B cell (primary cell): ENCODE measurements at regions not wholly inside any gene's neighbourhood (a gene's known extent, or its start where the extent isn't known, plus 50 kb on each side); places are given as distances from the start of the nearest gene placed in this dataset.
"Not testable (repeated sequence)": the region's sequence is repeated elsewhere in the genome, so short reads cannot be mapped to it uniquely, and the experiment has no call there.

Experiments
- ATAC-seq: fragments of 200-7000 bp; cut with Tn5 transposase; one replicate; pipeline ENCODE4 v1.10.0; 2021; ENCODE audit warnings: low read depth, mild to moderate bottlenecking, moderate number of reproducible peaks, moderate library complexity
- CTCF ChIA-PET: fragments of 350-600 bp; sonication (Branson Sonifier 250); formaldehyde crosslinking; loops from one replicate; lab custom pipeline; 2021; ENCODE audit warnings: antibody characterized with exemption, inconsistent platforms; lab: Charles Lee
- POLR2A ChIA-PET: fragments of 350-600 bp; sonication (Branson Sonifier 250); formaldehyde crosslinking; loops from one replicate; lab custom pipeline; 2021; ENCODE audit warnings: antibody characterized with exemption; lab: Charles Lee
- DNase-seq: peaks from one replicate; pipeline ENCODE4 v3.0.0; 2013
- H2AFZ ChIP-seq: 2 replicates; pipeline ENCODE4 v1.6.1; 2012; ENCODE audit warnings: mild to moderate bottlenecking, low read depth, low read length; ENCODE audit not compliant: insufficient read depth, poor library complexity, severe bottlenecking
- H3K27ac ChIP-seq, 2 donors: 1 replicate in 1 of 2; 2 replicates in 1 of 2; pipeline ENCODE4 v1.5.1; 2012 to 2013; ENCODE audit warnings: low read length in 2 of 2, mild to moderate bottlenecking in 2 of 2, moderate library complexity in 1 of 2
- H3K27me3 ChIP-seq, 4 experiments: fragments of 200-600 bp in 1 of 4; sonication (generic) in 1 of 4; replicated peaks in 1 of 4; 1 replicate in 2 of 4; 2 replicates in 2 of 4; pipeline versions ENCODE4 v1.6.1 to v1.7.0; 2013 to 2016; ENCODE audit warnings: low read length in 3 of 4, mild to moderate bottlenecking in 2 of 4, mixed read lengths in 1 of 4, moderate library complexity in 1 of 4; ENCODE audit not compliant: insufficient read depth in 4 of 4, control insufficient read depth in 3 of 4; ENCODE audit errors: control extremely low read depth in 1 of 4
- H3K36me3 ChIP-seq, 2 experiments: replicated peaks in 1 of 2; 1 replicate in 1 of 2; 2 replicates in 1 of 2; pipeline versions ENCODE4 v1.6.1 to v1.7.1; 2013; ENCODE audit warnings: low read length in 1 of 2; ENCODE audit not compliant: insufficient read depth in 2 of 2, control insufficient read depth in 1 of 2; ENCODE audit errors: control extremely low read depth in 1 of 2, extremely low read depth in 1 of 2
- H3K4me1 ChIP-seq, 2 donors: fragments of 200-600 bp in 1 of 2; sonication (generic) in 1 of 2; 1 replicate in 1 of 2; 2 replicates in 1 of 2; pipeline versions ENCODE4 v1.5.1 to v1.6.1; 2013 to 2017; ENCODE audit warnings: low read length in 2 of 2; ENCODE audit not compliant: control insufficient read depth in 2 of 2, insufficient read depth in 2 of 2
- H3K4me2 ChIP-seq: replicated peaks from 2 replicates; pipeline ENCODE3; 2012; ENCODE audit warnings: mild to moderate bottlenecking, low read depth, low read length; ENCODE audit not compliant: poor library complexity, severe bottlenecking
- H3K4me3 ChIP-seq, 5 experiments: fragments of 200-600 bp in 1 of 5; sonication (generic) in 1 of 5; 1 replicate in 3 of 5; 2 replicates in 2 of 5; pipeline versions ENCODE4 v1.5.1 to v1.7.0; 2011 to 2016; ENCODE audit warnings: low read length in 4 of 5, mild to moderate bottlenecking in 4 of 5, low read depth in 2 of 5, control low read depth in 1 of 5, moderate library complexity in 1 of 5; ENCODE audit not compliant: insufficient read depth in 1 of 5; ENCODE audit errors: control extremely low read depth in 1 of 5, extremely low read depth in 1 of 5
- H3K79me2 ChIP-seq: fragments of 200-600 bp; sonication (generic); one replicate; pipeline ENCODE4 v1.6.0; 2016; ENCODE audit warnings: low read length; ENCODE audit not compliant: control insufficient read depth, insufficient read depth
- H3K9ac ChIP-seq: fragments of 200-600 bp; sonication (generic); 2 replicates; pipeline ENCODE4 v1.6.1; 2017; ENCODE audit warnings: mild to moderate bottlenecking, low read length, moderate library complexity
- H3K9me3 ChIP-seq, 3 donors: one replicate each; pipeline versions ENCODE4 v1.6.1 to v1.7.1; 2013; ENCODE audit warnings: low read length in 2 of 3; ENCODE audit not compliant: control insufficient read depth in 2 of 3, insufficient read depth in 1 of 3; ENCODE audit errors: control extremely low read depth in 1 of 3
- H4K20me1 ChIP-seq: 2 replicates; pipeline ENCODE4 v1.6.0; 2012; ENCODE audit warnings: mild to moderate bottlenecking, low read length; ENCODE audit not compliant: insufficient read depth, control insufficient read depth, poor library complexity, severe bottlenecking
- H3K27ac Mint-ChIP-seq: one replicate; pipeline ENCODE4 v1.8.0; 2021; ENCODE audit warnings: mixed read lengths
- H3K27me3 Mint-ChIP-seq: one replicate; pipeline ENCODE4 v1.8.0; 2021; ENCODE audit warnings: mixed read lengths
- H3K4me1 Mint-ChIP-seq: one replicate; pipeline ENCODE4 v1.8.0; 2021; ENCODE audit warnings: mixed read lengths
- H3K4me3 Mint-ChIP-seq: one replicate; pipeline ENCODE4 v1.8.0; 2021; ENCODE audit warnings: mixed read lengths
- H3K9me3 Mint-ChIP-seq: one replicate; pipeline ENCODE4 v1.8.0; 2022; ENCODE audit warnings: mixed read lengths; ENCODE audit not compliant: insufficient read depth
- EZH2 ChIP-seq: IDR thresholded peaks from 2 replicates; pipeline ENCODE4 v1.6.1; 2012; ENCODE audit warnings: borderline replicate concordance, low read depth, mild to moderate bottlenecking, moderate library complexity, low read length; ENCODE audit not compliant: insufficient read depth, poor library complexity, severe bottlenecking
- WGBS: methylation state at CpG from one replicate; pipeline ENCODE4 v1.1.5; 2013; ENCODE audit warnings: missing lambda C conversion rate; ENCODE audit not compliant: insufficient coverage; 5-methylcytosine and 5-hydroxymethylcytosine counted together
- intact Hi-C: fragments of 100-400 bp; cut with micrococcal nuclease; formaldehyde crosslinking; loops from one replicate; pipeline ENCODE4 v1.10.0; 2022
- TF ChIP-seq, protein P1 (sequence below): fragments of 200-600 bp; IDR thresholded peaks from one replicate; pipeline ENCODE4 v1.8.0; 2022; ENCODE audit warnings: antibody characterized with exemption, mild to moderate bottlenecking

GRCh38 chr9:78697618-78698017, 400.7 kb downstream of the PSAT1 start:
- Histone ChIP-seq H4K20me1 (no peaks in the 10 kb centered on the region), H3K36me3 (no peaks in the 10 kb centered on the region), H3K79me2 (no peaks in the 10 kb centered on the region), H2AFZ (no peak overlapping the region), H3K9me3 (no peaks in the 10 kb centered on the region), H3K4me3 (no peak overlapping the region), H3K9ac (no peak overlapping the region), H3K27me3 (no peaks in the 10 kb centered on the region), H3K27ac (no peak overlapping the region), H3K4me1 (peaks cover 34 to 36% of the 10 kb centered on the region in 2 donors), H3K4me2 (no peak overlapping the region)
- intact Hi-C loops: no loop called here
- ATAC-seq: no peak
- WGBS: no CpG with 5 or more reads among the region's 1 CpG
- TF ChIP-seq, protein P1, sequence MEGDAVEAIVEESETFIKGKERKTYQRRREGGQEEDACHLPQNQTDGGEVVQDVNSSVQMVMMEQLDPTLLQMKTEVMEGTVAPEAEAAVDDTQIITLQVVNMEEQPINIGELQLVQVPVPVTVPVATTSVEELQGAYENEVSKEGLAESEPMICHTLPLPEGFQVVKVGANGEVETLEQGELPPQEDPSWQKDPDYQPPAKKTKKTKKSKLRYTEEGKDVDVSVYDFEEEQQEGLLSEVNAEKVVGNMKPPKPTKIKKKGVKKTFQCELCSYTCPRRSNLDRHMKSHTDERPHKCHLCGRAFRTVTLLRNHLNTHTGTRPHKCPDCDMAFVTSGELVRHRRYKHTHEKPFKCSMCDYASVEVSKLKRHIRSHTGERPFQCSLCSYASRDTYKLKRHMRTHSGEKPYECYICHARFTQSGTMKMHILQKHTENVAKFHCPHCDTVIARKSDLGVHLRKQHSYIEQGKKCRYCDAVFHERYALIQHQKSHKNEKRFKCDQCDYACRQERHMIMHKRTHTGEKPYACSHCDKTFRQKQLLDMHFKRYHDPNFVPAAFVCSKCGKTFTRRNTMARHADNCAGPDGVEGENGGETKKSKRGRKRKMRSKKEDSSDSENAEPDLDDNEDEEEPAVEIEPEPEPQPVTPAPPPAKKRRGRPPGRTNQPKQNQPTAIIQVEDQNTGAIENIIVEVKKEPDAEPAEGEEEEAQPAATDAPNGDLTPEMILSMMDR: no peak
- TF ChIP-seq EZH2: no peak
- Mint-ChIP-seq H3K27ac (no peak overlapping the region), H3K4me3 (no peak overlapping the region), H3K4me1 (peaks cover 40% of the 10 kb centered on the region), H3K27me3 (no peaks in the 10 kb centered on the region), H3K9me3 (no peaks in the 10 kb centered on the region)
- DNase-seq: no peak
- CTCF ChIA-PET: no interaction called here
- POLR2A ChIA-PET: no interaction called here

DNA sequence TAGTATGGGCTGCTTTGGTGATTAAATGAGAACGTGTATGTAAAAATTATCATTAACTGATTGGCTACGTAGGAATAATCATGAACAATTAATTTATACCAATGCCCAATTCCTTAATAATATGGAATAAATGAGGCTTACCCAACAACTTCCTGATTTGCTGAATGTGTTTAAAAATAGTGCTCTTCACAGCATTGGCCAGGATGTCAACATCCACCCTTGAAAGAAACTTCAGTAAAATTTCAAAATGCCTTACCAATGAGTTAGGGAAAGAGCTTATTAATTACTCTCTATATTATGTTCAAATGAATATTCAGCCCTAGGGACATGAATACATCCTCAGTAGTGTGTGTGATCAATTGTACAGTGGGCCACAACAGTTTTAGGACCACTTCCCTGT, 401.4 kb downstream of the PSAT1 start:
- H3K9me3 Mint-ChIP-seq: no peaks in the 10 kb centered on the region

DNA sequence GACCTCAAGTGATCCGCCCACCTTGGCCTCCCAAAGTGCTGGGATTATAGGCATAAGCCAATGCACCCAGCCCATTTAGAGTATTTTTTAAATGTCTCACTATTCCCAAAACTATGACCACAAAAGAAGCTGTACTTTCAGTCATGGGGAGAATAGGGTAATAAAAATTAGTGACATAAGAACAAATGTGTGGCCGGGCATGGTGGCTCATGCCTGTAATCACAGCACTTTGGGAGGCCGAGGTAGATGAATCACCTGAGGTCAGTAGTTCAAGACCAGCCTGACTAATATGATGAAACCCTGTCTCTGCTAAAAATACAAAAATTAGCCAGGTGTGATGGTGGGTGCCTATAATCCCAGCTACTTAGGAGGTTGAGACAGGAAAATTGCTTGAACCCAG, 402.3 kb downstream of the PSAT1 start:
- H3K9me3 ChIP-seq, ATAC-seq, intact Hi-C loops, H3K36me3 ChIP-seq, POLR2A ChIA-PET, H3K4me3 Mint-ChIP-seq, H3K9me3 Mint-ChIP-seq, CTCF ChIA-PET, H3K4me2 ChIP-seq, H3K27ac Mint-ChIP-seq, H3K9ac ChIP-seq, H3K27ac ChIP-seq, H3K4me3 ChIP-seq, H3K27me3 Mint-ChIP-seq, DNase-seq, H4K20me1 ChIP-seq, H2AFZ ChIP-seq, H3K79me2 ChIP-seq, H3K27me3 ChIP-seq: not testable (repeated sequence)
- peaks cover 24% of the 10 kb centered on the region for H3K4me1 Mint-ChIP-seq
- 67% methylated on average over 1 of the region's 3 CpGs for WGBS
- peaks cover 18 to 22% of the 10 kb centered on the region in 2 donors for H3K4me1 ChIP-seq

More for the DNA sequence above, 401.4 kb downstream of the PSAT1 start:
- ATAC-seq (no peak), DNase-seq (no peak)
- H3K36me3 ChIP-seq: no peaks in the 10 kb centered on the region
- no peaks in the 10 kb centered on the region for H3K27me3 ChIP-seq
- H3K9ac ChIP-seq: no peak overlapping the region
- H3K9me3 ChIP-seq: no peaks in the 10 kb centered on the region
- TF ChIP-seq, protein P1: no peak
- no peak for TF ChIP-seq EZH2
- no peaks in the 10 kb centered on the region for H3K27me3 Mint-ChIP-seq
- H3K27ac Mint-ChIP-seq: no peak overlapping the region
- no peak overlapping the region for H3K27ac ChIP-seq
- H3K79me2 ChIP-seq: no peaks in the 10 kb centered on the region
- peaks cover 26 to 30% of the 10 kb centered on the region in 2 donors for H3K4me1 ChIP-seq
- intact Hi-C loops: no loop called here
- no peak overlapping the region for H3K4me3 Mint-ChIP-seq
- no peak overlapping the region for H2AFZ ChIP-seq
- no peak overlapping the region for H3K4me3 ChIP-seq
- ChIA-PET CTCF (no interaction called here), POLR2A (no interaction called here)
- no peak overlapping the region for H3K4me2 ChIP-seq
- no peaks in the 10 kb centered on the region for H4K20me1 ChIP-seq
- peaks cover 33% of the 10 kb centered on the region for H3K4me1 Mint-ChIP-seq
- no CpG with 5 or more reads among the region's 2 CpGs for WGBS
